ENCODE measurements at regions not wholly inside any gene's neighbourhood (a gene's known extent, or its start where the extent isn't known, plus 50 kb on each side); places are given as distances from the start of the nearest gene placed in this dataset.

- Histone ChIP-seq H3K4me3 (ENCODE audit: low read depth, low read length) (no peak overlapping the region), H3K79me2 (ENCODE audit: control insufficient read depth, insufficient read depth, low read length, poor library complexity) (no peaks in the 10 kb centered on the region), H3K9ac (ENCODE audit: low read length) (no peak overlapping the region), H3K27me3 (ENCODE audit: insufficient read depth, low read length) (no peaks in the 10 kb centered on the region), H2BK120ac (ENCODE audit: insufficient read depth, low read length, poor library complexity) (no peak overlapping the region), H3K4me2 (ENCODE audit: low read length) (no peak overlapping the region), H2AK5ac (ENCODE audit: low read length) (no peak overlapping the region), H2AFZ (ENCODE audit: insufficient read depth, low read length, poor library complexity) (no peak overlapping the region), H3K4me1 (ENCODE audit: control insufficient read depth in 1 of 2, insufficient read depth in 2 of 2, low read length in 2 of 2) (peaks cover 5 to 7% of the 10 kb centered on the region in 2 experiments), H3K14ac (ENCODE audit: low read length) (no peak overlapping the region), H3K36me3 (ENCODE audit: control insufficient read depth in 1 of 2, insufficient read depth in 2 of 2, low read length in 2 of 2) (no peaks in the 10 kb centered on the region), H3K9me3 (ENCODE audit: insufficient read depth, low read depth, low read length) (peaks cover 6% of the 10 kb centered on the region), H3K4ac (ENCODE audit: low read depth, low read length) (no peak overlapping the region), H2BK5ac (ENCODE audit: low read depth, low read length, poor library complexity) (no peak overlapping the region), H2BK12ac (ENCODE audit: low read length) (no peak overlapping the region), H3K27ac (ENCODE audit: low read depth, low read length) (no peak overlapping the region), H3K23ac (ENCODE audit: low read length) (no peak overlapping the region), H4K12ac (ENCODE audit: low read depth, low read length) (no peak overlapping the region), H4K91ac (ENCODE audit: low read depth, low read length) (no peak overlapping the region), H4K8ac (ENCODE audit: low read depth, low read length) (no peak overlapping the region), H3K18ac (ENCODE audit: low read length) (no peak overlapping the region), H3K79me1 (ENCODE audit: low read length) (peaks cover 4% of the 10 kb centered on the region)
- no CpG with 5 or more reads among the region's 4 CpGs for WGBS (ENCODE audit: extremely low coverage, insufficient coverage, insufficient read length)
- DNase-seq: no peak
Measured at GRCh38 chr20:17848249-17849048, 120.1 kb downstream of the SNX5 start.

- Histone ChIP-seq H2AK5ac (ENCODE audit: low read length) (no peak overlapping the region), H3K4ac (ENCODE audit: low read depth, low read length) (no peak overlapping the region)
Measured at GRCh38 chr20:17845701-17846475, 122.7 kb downstream of the SNX5 start.

GRCh38 chr20:17844549-17845298, 123.9 kb downstream of the SNX5 start:
- Histone ChIP-seq H4K91ac (ENCODE audit: low read depth, low read length) (no peak overlapping the region), H3K4ac (ENCODE audit: low read depth, low read length) (no peak overlapping the region), H3K79me1 (ENCODE audit: low read length) (no peaks in the 10 kb centered on the region), H3K79me2 (ENCODE audit: control insufficient read depth, insufficient read depth, low read length, poor library complexity) (no peaks in the 10 kb centered on the region), H3K9me3 (ENCODE audit: insufficient read depth, low read depth, low read length) (peaks cover 2% of the 10 kb centered on the region), H3K27me3 (ENCODE audit: insufficient read depth, low read length) (no peaks in the 10 kb centered on the region), H2BK120ac (ENCODE audit: insufficient read depth, low read length, poor library complexity) (no peak overlapping the region), H3K18ac (ENCODE audit: low read length) (no peak overlapping the region), H2AFZ (ENCODE audit: insufficient read depth, low read length, poor library complexity) (no peak overlapping the region), H3K9ac (ENCODE audit: low read length) (no peak overlapping the region), H3K4me1 (ENCODE audit: control insufficient read depth in 1 of 2, insufficient read depth in 2 of 2, low read length in 2 of 2) (peaks cover 0 to 1% of the 10 kb centered on the region in 2 experiments), H3K4me2 (ENCODE audit: low read length) (no peak overlapping the region), H3K36me3 (ENCODE audit: control insufficient read depth in 1 of 2, insufficient read depth in 2 of 2, low read length in 2 of 2) (no peaks in the 10 kb centered on the region), H4K8ac (ENCODE audit: low read depth, low read length) (no peak overlapping the region), H2BK12ac (ENCODE audit: low read length) (no peak overlapping the region), H3K14ac (ENCODE audit: low read length) (no peak overlapping the region), H2AK5ac (ENCODE audit: low read length) (no peak overlapping the region), H3K4me3 (ENCODE audit: low read depth, low read length) (no peak overlapping the region), H4K12ac (ENCODE audit: low read depth, low read length) (no peak overlapping the region), H3K23ac (ENCODE audit: low read length) (no peak overlapping the region), H2BK5ac (ENCODE audit: low read depth, low read length, poor library complexity) (no peak overlapping the region), H3K27ac (ENCODE audit: low read depth, low read length) (no peak overlapping the region)
- no CpG with 5 or more reads among the region's 7 CpGs for WGBS (ENCODE audit: extremely low coverage, insufficient coverage, insufficient read length)
- no peak for DNase-seq

More at GRCh38 chr20:17845701-17846475, 122.7 kb downstream of the SNX5 start:
- Histone ChIP-seq H2BK5ac (ENCODE audit: low read depth, low read length, poor library complexity) (no peak overlapping the region), H3K27me3 (ENCODE audit: insufficient read depth, low read length) (no peaks in the 10 kb centered on the region), H3K9me3 (ENCODE audit: insufficient read depth, low read depth, low read length) (peaks cover 6% of the 10 kb centered on the region), H3K9ac (ENCODE audit: low read length) (no peak overlapping the region), H3K18ac (ENCODE audit: low read length) (no peak overlapping the region), H4K12ac (ENCODE audit: low read depth, low read length) (no peak overlapping the region), H2BK120ac (ENCODE audit: insufficient read depth, low read length, poor library complexity) (no peak overlapping the region), H4K8ac (ENCODE audit: low read depth, low read length) (no peak overlapping the region), H4K91ac (ENCODE audit: low read depth, low read length) (no peak overlapping the region), H3K14ac (ENCODE audit: low read length) (no peak overlapping the region), H3K27ac (ENCODE audit: low read depth, low read length) (no peak overlapping the region), H2AFZ (ENCODE audit: insufficient read depth, low read length, poor library complexity) (no peak overlapping the region), H2BK12ac (ENCODE audit: low read length) (no peak overlapping the region), H3K23ac (ENCODE audit: low read length) (no peak overlapping the region), H3K79me2 (ENCODE audit: control insufficient read depth, insufficient read depth, low read length, poor library complexity) (no peaks in the 10 kb centered on the region), H3K4me2 (ENCODE audit: low read length) (no peak overlapping the region), H3K79me1 (ENCODE audit: low read length) (peaks cover 4% of the 10 kb centered on the region), H3K4me1 (ENCODE audit: control insufficient read depth in 1 of 2, insufficient read depth in 2 of 2, low read length in 2 of 2) (peaks cover 5 to 7% of the 10 kb centered on the region in 2 experiments), H3K4me3 (ENCODE audit: low read depth, low read length) (no peak overlapping the region), H3K36me3 (ENCODE audit: control insufficient read depth in 1 of 2, insufficient read depth in 2 of 2, low read length in 2 of 2) (no peaks in the 10 kb centered on the region)
- WGBS (ENCODE audit: extremely low coverage, insufficient coverage, insufficient read length): no CpG with 5 or more reads among the region's 10 CpGs
- peak in 1 of 2 donors; percentile 28 for DNase-seq

GRCh38 chr20:17844133-17844429, 124.5 kb downstream of the SNX5 start:
- Histone ChIP-seq H3K14ac (ENCODE audit: low read length) (no peak overlapping the region), H2AFZ (ENCODE audit: insufficient read depth, low read length, poor library complexity) (no peak overlapping the region), H3K27me3 (ENCODE audit: insufficient read depth, low read length) (no peaks in the 10 kb centered on the region), H4K91ac (ENCODE audit: low read depth, low read length) (no peak overlapping the region), H2BK120ac (ENCODE audit: insufficient read depth, low read length, poor library complexity) (no peak overlapping the region), H3K4ac (ENCODE audit: low read depth, low read length) (no peak overlapping the region), H4K8ac (ENCODE audit: low read depth, low read length) (no peak overlapping the region), H2BK5ac (ENCODE audit: low read depth, low read length, poor library complexity) (no peak overlapping the region), H3K27ac (ENCODE audit: low read depth, low read length) (no peak overlapping the region), H3K79me2 (ENCODE audit: control insufficient read depth, insufficient read depth, low read length, poor library complexity) (no peaks in the 10 kb centered on the region), H4K12ac (ENCODE audit: low read depth, low read length) (no peak overlapping the region), H2AK5ac (ENCODE audit: low read length) (no peak overlapping the region), H3K36me3 (ENCODE audit: control insufficient read depth in 1 of 2, insufficient read depth in 2 of 2, low read length in 2 of 2) (no peaks in the 10 kb centered on the region), H3K9me3 (ENCODE audit: insufficient read depth, low read depth, low read length) (peaks cover 2% of the 10 kb centered on the region), H3K18ac (ENCODE audit: low read length) (no peak overlapping the region), H3K4me1 (ENCODE audit: control insufficient read depth in 1 of 2, insufficient read depth in 2 of 2, low read length in 2 of 2) (no peaks in the 10 kb centered on the region), H3K4me2 (ENCODE audit: low read length) (no peak overlapping the region), H3K9ac (ENCODE audit: low read length) (no peak overlapping the region), H2BK12ac (ENCODE audit: low read length) (no peak overlapping the region), H3K4me3 (ENCODE audit: low read depth, low read length) (no peak overlapping the region), H3K79me1 (ENCODE audit: low read length) (no peaks in the 10 kb centered on the region), H3K23ac (ENCODE audit: low read length) (no peak overlapping the region)
- DNase-seq: no peak
- WGBS (ENCODE audit: extremely low coverage, insufficient coverage, insufficient read length): no CpG with 5 or more reads among the region's 1 CpG

Measured in trophoblast cell (in vitro differentiated cells and primary cell).